ENCODE measurements at regions not wholly inside any gene's neighbourhood (a gene's known extent, or its start where the extent isn't known, plus 50 kb on each side); places are given as distances from the start of the nearest gene placed in this dataset.

DNA sequence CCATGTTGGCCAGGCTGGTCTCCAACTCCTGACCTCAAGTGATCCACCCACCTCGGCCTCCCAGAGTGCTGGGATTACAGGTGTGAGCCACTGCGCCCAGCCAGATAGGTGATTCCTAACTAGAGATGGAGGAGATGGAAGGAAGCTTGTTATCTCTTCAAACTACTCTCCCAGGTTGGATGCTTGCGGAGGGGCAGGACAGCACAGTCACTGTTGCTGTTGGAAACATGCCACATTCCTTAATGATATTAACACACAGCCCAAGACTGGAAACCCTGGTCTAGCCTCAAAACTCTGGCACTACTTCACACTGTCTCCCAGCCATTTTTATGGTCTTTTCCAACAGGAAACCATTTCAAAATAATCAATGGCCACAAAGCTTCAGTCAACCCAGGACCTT lies 468.8 kb upstream of the NRP1 start:
- TF ChIP-seq EZH2phosphoT487 (IDR thresholded peaks at IDR 0.05; ENCODE audit: borderline replicate concordance): no peak
- TF ChIP-seq, protein P1, sequence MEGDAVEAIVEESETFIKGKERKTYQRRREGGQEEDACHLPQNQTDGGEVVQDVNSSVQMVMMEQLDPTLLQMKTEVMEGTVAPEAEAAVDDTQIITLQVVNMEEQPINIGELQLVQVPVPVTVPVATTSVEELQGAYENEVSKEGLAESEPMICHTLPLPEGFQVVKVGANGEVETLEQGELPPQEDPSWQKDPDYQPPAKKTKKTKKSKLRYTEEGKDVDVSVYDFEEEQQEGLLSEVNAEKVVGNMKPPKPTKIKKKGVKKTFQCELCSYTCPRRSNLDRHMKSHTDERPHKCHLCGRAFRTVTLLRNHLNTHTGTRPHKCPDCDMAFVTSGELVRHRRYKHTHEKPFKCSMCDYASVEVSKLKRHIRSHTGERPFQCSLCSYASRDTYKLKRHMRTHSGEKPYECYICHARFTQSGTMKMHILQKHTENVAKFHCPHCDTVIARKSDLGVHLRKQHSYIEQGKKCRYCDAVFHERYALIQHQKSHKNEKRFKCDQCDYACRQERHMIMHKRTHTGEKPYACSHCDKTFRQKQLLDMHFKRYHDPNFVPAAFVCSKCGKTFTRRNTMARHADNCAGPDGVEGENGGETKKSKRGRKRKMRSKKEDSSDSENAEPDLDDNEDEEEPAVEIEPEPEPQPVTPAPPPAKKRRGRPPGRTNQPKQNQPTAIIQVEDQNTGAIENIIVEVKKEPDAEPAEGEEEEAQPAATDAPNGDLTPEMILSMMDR (conservative IDR thresholded peaks at IDR 0.05; ENCODE audit: low read length): no peak
